Keratinocyte (primary cell): ENCODE measurements at regions not wholly inside any gene's neighbourhood (a gene's known extent, or its start where the extent isn't known, plus 50 kb on each side); places are given as distances from the start of the nearest gene placed in this dataset.

ENCODE experiments used
- CTCF ChIP-seq, 3 experiments: IDR thresholded peaks in 1 of 3; conservative IDR thresholded peaks in 1 of 3; optimal IDR thresholded peaks in 1 of 3; 2 replicates in 2 of 3; 3 replicates in 1 of 3; pipeline versions ENCODE3 to v1.5.1; 2011; ENCODE audit warnings: low read length in 3 of 3, mild to moderate bottlenecking in 3 of 3, moderate library complexity in 2 of 3, control low read depth in 1 of 3, inconsistent platforms in 1 of 3; ENCODE audit not compliant: insufficient read depth in 2 of 3; ENCODE audit errors: extremely low read depth in 1 of 3
- EZH2 ChIP-seq: IDR thresholded peaks from one replicate; pipeline ENCODE4 v1.6.1; 2012; ENCODE audit warnings: inconsistent platforms, mild to moderate bottlenecking, low read length, moderate library complexity

- peak; percentile 43 to 74 (median 74) for TF ChIP-seq CTCF (optimal IDR thresholded peaks at IDR 0.05 in 1 of 3, IDR thresholded peaks at IDR 0.05 in 1 of 3, conservative IDR thresholded peaks at IDR 0.05 in 1 of 3; ENCODE audit: extremely low read depth in 1 of 3, insufficient read depth in 2 of 3, low read length in 3 of 3)
- no peak for TF ChIP-seq EZH2
Measured at GRCh38 chr17:36755586-36755985, 154.2 kb downstream of the MRM1 start.
